Transverse colon (tissue), 4 donors: ENCODE measurements at regions not wholly inside any gene's neighbourhood (a gene's known extent, or its start where the extent isn't known, plus 50 kb on each side); places are given as distances from the start of the nearest gene placed in this dataset.

Experiments
- DNase-seq: peaks from one replicate; pipeline ENCODE4 v3.0.0-alpha.2; 2019
- H3K27ac ChIP-seq, 4 donors: fragments of 200-600 bp; sonication (generic); 2 replicates each; pipeline ENCODE4 v1.5.1; 2016 to 2018; ENCODE audit warnings: inconsistent platforms in 4 of 4
- H3K27me3 ChIP-seq: fragments of 200-600 bp; sonication (generic); 2 replicates; pipeline ENCODE4 v1.5.1; 2017; ENCODE audit warnings: inconsistent platforms
- H3K36me3 ChIP-seq, 4 donors: fragments of 200-600 bp; sonication (generic); 2 replicates each; pipeline ENCODE4 v1.5.1; 2017 to 2019; ENCODE audit warnings: inconsistent platforms in 4 of 4
- H3K4me1 ChIP-seq, 4 donors: fragments of 200-600 bp; sonication (generic); 2 replicates each; pipeline ENCODE4 v1.5.1; 2017 to 2020; ENCODE audit warnings: inconsistent platforms in 4 of 4
- H3K4me3 ChIP-seq, 4 donors: fragments of 200-600 bp; sonication (generic); 1 replicate in 1 of 4; 2 replicates in 3 of 4; pipeline versions ENCODE4 v1.5.1 to v1.6.1; 2017 to 2019; ENCODE audit warnings: inconsistent platforms in 4 of 4
- H3K9me3 ChIP-seq, 2 donors: fragments of 200-600 bp; sonication (generic); 2 replicates each; pipeline ENCODE4 v1.5.1; 2017 to 2019; ENCODE audit warnings: inconsistent platforms in 2 of 2
- CTCF ChIP-seq, 5 experiments: fragments of 200-600 bp in 3 of 5; fragments of 450-650 bp in 2 of 5; sonication (generic) in 3 of 5; IDR thresholded peaks; 1 replicate in 2 of 5; 2 replicates in 3 of 5; pipeline ENCODE4 v1.5.1; 2016 to 2017; ENCODE audit warnings: antibody characterized with exemption in 5 of 5, inconsistent platforms in 3 of 5, mild to moderate bottlenecking in 2 of 5, moderate library complexity in 1 of 5
- EP300 ChIP-seq: sonication (generic); formaldehyde crosslinking; IDR thresholded peaks from one replicate; pipeline ENCODE4 v1.6.1; 2017; ENCODE audit warnings: antibody characterized with exemption, low read depth
- POLR2A ChIP-seq: fragments of 450-650 bp; IDR thresholded peaks from one replicate; pipeline ENCODE4 v1.6.1; 2016; ENCODE audit warnings: antibody characterized with exemption, mild to moderate bottlenecking, moderate library complexity
- POLR2AphosphoS5 ChIP-seq, 3 donors: sonication (generic); formaldehyde crosslinking; IDR thresholded peaks; one replicate each; pipeline ENCODE4 v1.6.1; 2016; ENCODE audit warnings: antibody characterized with exemption in 3 of 3
- WGBS, 2 donors: methylation state at CpG; one replicate each; pipeline ENCODE4 v1.1.5; 2018; ENCODE audit warnings: low coverage in 1 of 2; 5-methylcytosine and 5-hydroxymethylcytosine counted together
- in situ Hi-C, 4 donors: fragments of 200-750 bp; cut with MboI; loops; one replicate each; pipeline versions ENCODE4 v1.15.0 to v1.15.1; 2017; ENCODE audit warnings: low sequenced_read_pairs in 3 of 4, low pct_ligation_motif_present in 1 of 4, low pct_unique_long_range_greater_than_20kb in 1 of 4
- intact Hi-C: fragments of 100-400 bp; cut with DNase I; formaldehyde crosslinking; loops from one replicate; pipeline ENCODE4 v1.15.1; 2023; ENCODE audit warnings: low total_unique reads

- H3K4me1 ChIP-seq: no peaks in the 10 kb centered on the region
- no peak for TF ChIP-seq CTCF (IDR thresholded peaks at IDR 0.05)
- TF ChIP-seq EP300: no peak
- TF ChIP-seq POLR2A: no peak
- TF ChIP-seq POLR2AphosphoS5 (IDR thresholded peaks at IDR 0.05): no peak
- no peaks in the 10 kb centered on the region for H3K36me3 ChIP-seq
- in situ Hi-C loops (no loop called here), intact Hi-C loops (no loop called here)
- H3K4me3 ChIP-seq: no peak overlapping the region
- H3K9me3 ChIP-seq: no peaks in the 10 kb centered on the region
- 73 to 100% methylated on average over 1 of the region's 1 CpG for WGBS, 2 donors
- DNase-seq: no peak
- no peaks in the 10 kb centered on the region for H3K27me3 ChIP-seq
- no peak overlapping the region for H3K27ac ChIP-seq
These were observed 104.0 kb upstream of the ACTBL2 start for GRCh38 chr5:57586649-57587048.

GRCh38 chr5:57582578-57583070 lies 100.0 kb upstream of the ACTBL2 start:
- no peaks in the 10 kb centered on the region for H3K27me3 ChIP-seq
- H3K27ac ChIP-seq: no peak overlapping the region
- no peaks in the 10 kb centered on the region for H3K9me3 ChIP-seq
- in situ Hi-C loops (no loop called here), intact Hi-C loops (no loop called here)
- H3K4me3 ChIP-seq: no peak overlapping the region
- 70 to 73% methylated on average over 3 of the region's 3 CpGs for WGBS, 2 donors
- H3K36me3 ChIP-seq: no peaks in the 10 kb centered on the region
- TF ChIP-seq POLR2A (no peak), CTCF (IDR thresholded peaks at IDR 0.05) (no peak), POLR2AphosphoS5 (IDR thresholded peaks at IDR 0.05) (no peak), EP300 (no peak)
- no peak for DNase-seq
- no peaks in the 10 kb centered on the region for H3K4me1 ChIP-seq

GRCh38 chr5:57581772-57582171 lies 99.2 kb upstream of the ACTBL2 start:
- DNase-seq: no peak
- H3K27me3 ChIP-seq: no peaks in the 10 kb centered on the region
- intact Hi-C loops (no loop called here), in situ Hi-C loops (no loop called here)
- no peak for TF ChIP-seq POLR2AphosphoS5 (IDR thresholded peaks at IDR 0.05)
- TF ChIP-seq CTCF (IDR thresholded peaks at IDR 0.05): no peak
- no peak for TF ChIP-seq EP300
- no peak for TF ChIP-seq POLR2A
- WGBS, 2 donors: 64 to 73% methylated on average over 1 to 2 of the region's 2 CpGs
- H3K4me3 ChIP-seq: no peak overlapping the region
- H3K4me1 ChIP-seq: no peaks in the 10 kb centered on the region
- no peaks in the 10 kb centered on the region for H3K9me3 ChIP-seq
- no peaks in the 10 kb centered on the region for H3K36me3 ChIP-seq
- peak overlapping the region in 1 of 4 donors; percentile 37 for H3K27ac ChIP-seq

- in situ Hi-C loops: no loop called here
- intact Hi-C loops: no loop called here
- WGBS, 2 donors: 64% methylated on average over 4 of the region's 4 CpGs; no CpG with 5 or more reads in 1 of the 2 donors
These were observed 98.6 kb upstream of the ACTBL2 start for GRCh38 chr5:57581222-57581621.

More at GRCh38 chr5:57581222-57581621, 98.6 kb upstream of the ACTBL2 start:
- no peaks in the 10 kb centered on the region for H3K9me3 ChIP-seq
- H3K4me1 ChIP-seq: no peaks in the 10 kb centered on the region
- no peaks in the 10 kb centered on the region for H3K36me3 ChIP-seq
- H3K4me3 ChIP-seq: no peak overlapping the region
- DNase-seq: no peak
- peak overlapping the region in 1 of 4 donors; percentile 37 for H3K27ac ChIP-seq
- TF ChIP-seq POLR2A (no peak), POLR2AphosphoS5 (IDR thresholded peaks at IDR 0.05) (no peak), CTCF (IDR thresholded peaks at IDR 0.05) (no peak), EP300 (no peak)
- no peaks in the 10 kb centered on the region for H3K27me3 ChIP-seq
